HG03575 (cell line): ENCODE measurements at regions not wholly inside any gene's neighbourhood (a gene's known extent, or its start where the extent isn't known, plus 50 kb on each side); places are given as distances from the start of the nearest gene placed in this dataset.

Experiments
- ATAC-seq: cut with Tn5 transposase; IDR thresholded peaks from one replicate; pipeline ENCODE4 v1.9.1; 2021; ENCODE audit not compliant: unreplicated experiment, insufficient number of reproducible peaks, low FRiP score; ENCODE audit errors: extremely low read depth

- no peak for ATAC-seq
Observed at GRCh38 chr9:82680179-82680935, 382.6 kb downstream of the RASEF start.

- no peak for ATAC-seq
Observed at GRCh38 chr9:82681809-82682208, 381.1 kb downstream of the RASEF start.

- no peak for ATAC-seq
Observed at GRCh38 chr9:82682431-82682830, 380.5 kb downstream of the RASEF start.

GRCh38 chr9:82695704-82696103, 367.2 kb downstream of the RASEF start:
- ATAC-seq, result no peak

GRCh38 chr9:82706786-82707185, 356.2 kb downstream of the RASEF start:
- ATAC-seq, result no peak

GRCh38 chr9:82716821-82717220, 346.1 kb downstream of the RASEF start:
- ATAC-seq, result no peak

GRCh38 chr9:82720515-82720914, 342.4 kb downstream of the RASEF start:
- ATAC-seq, result no peak

GRCh38 chr9:82721593-82721992, 341.3 kb downstream of the RASEF start:
- ATAC-seq, result no peak

- no peak for ATAC-seq
Observed at GRCh38 chr9:82722051-82722450, 340.9 kb downstream of the RASEF start.

- ATAC-seq, result no peak
Observed at GRCh38 chr9:82722561-82722960, 340.4 kb downstream of the RASEF start.

GRCh38 chr9:82726424-82727276, 336.3 kb downstream of the RASEF start:
- no peak for ATAC-seq

- ATAC-seq, result no peak
Observed at GRCh38 chr9:82729141-82729540, 333.8 kb downstream of the RASEF start.

- ATAC-seq, result no peak
Observed at GRCh38 chr9:82729991-82730589, 332.9 kb downstream of the RASEF start.

- ATAC-seq, result no peak
Observed at GRCh38 chr9:82732928-82733327, 330.0 kb downstream of the RASEF start.

- ATAC-seq, result no peak
Observed at GRCh38 chr9:82736126-82736525, 326.8 kb downstream of the RASEF start.

GRCh38 chr9:82736701-82737100, 326.2 kb downstream of the RASEF start:
- no peak for ATAC-seq

- ATAC-seq, result no peak
Observed at GRCh38 chr9:82745919-82746318, 317.0 kb downstream of the RASEF start.

GRCh38 chr9:82750411-82750913, 312.5 kb downstream of the RASEF start:
- no peak for ATAC-seq

GRCh38 chr9:82757924-82758323, 305.0 kb downstream of the RASEF start:
- no peak for ATAC-seq

- ATAC-seq, result no peak
Observed at GRCh38 chr9:82761027-82761426, 301.9 kb downstream of the RASEF start.
